HG02642 (cell line): ENCODE measurements at regions not wholly inside any gene's neighbourhood (a gene's known extent, or its start where the extent isn't known, plus 50 kb on each side); places are given as distances from the start of the nearest gene placed in this dataset.
"Not testable (repeated sequence)": the region's sequence is repeated elsewhere in the genome, so short reads cannot be mapped to it uniquely, and the experiment has no call there.

Experiments used
- ATAC-seq: cut with Tn5 transposase; IDR thresholded peaks from one replicate; pipeline ENCODE4 v1.9.1; 2021; ENCODE audit warnings: mild to moderate bottlenecking; ENCODE audit not compliant: unreplicated experiment, poor library complexity

DNA sequence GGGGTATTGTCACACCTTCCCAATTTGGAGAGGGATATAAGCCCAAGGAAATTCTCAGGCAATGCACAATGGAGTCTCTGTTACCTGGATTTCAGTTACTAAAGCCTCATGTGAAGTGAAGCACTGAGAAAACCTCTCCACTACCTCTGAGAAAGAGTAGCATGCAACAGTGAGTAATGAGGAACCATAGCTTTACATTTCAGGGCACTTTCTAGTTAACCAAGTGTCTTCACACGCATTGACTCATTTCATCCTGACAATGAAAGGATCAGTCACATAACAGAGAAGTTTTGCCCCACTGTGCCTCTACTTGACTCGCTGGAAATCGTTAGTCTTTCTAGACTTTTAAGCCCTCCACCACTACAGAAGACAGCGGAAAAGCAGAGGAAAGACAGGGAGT lies 86.2 kb upstream of the ARID1B start:
- peak; percentile 56 for ATAC-seq

GRCh38 chr6:156689656-156690055 lies 87.5 kb upstream of the ARID1B start:
- no peak for ATAC-seq

GRCh38 chr6:156688620-156688971 lies 88.6 kb upstream of the ARID1B start:
- ATAC-seq = no peak

DNA sequence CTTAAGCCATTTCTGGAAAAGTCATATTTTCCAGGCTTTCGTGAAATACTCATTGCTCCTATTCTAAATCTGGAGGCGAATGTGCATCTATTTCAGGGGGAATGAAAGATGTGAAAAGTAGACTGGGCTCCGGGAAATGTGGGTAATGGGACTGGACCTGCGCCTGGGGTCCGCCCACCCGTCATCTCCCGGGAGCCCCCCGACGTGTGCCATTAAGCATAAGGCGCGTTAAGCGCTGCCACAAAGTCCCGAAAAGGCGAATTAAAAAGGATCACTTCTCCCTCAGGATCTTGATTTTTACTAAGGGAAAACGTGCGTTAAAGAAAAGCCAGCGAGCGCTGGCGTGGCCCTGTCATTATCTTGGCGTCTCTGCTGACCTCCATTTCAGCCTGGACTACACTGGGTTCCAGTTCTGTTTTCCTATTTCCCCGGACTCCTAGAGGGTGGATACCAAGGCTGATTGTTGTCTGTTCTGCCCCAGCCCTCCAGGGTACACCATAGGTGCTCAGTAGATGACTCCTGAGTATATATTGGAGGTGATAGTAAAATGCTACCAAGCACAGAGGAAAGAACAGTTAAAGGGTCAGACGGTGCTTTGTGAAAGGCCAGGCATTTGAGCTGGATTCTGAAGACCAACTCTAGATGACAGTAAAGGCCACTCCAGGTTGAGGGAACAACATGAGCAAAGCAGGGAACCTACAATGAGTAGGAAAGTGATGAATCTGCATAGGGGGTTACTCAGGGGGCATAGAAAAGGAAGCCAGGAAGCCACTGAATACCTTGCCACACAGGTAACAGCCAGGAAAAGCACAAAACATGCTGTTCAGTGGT lies 89.2 kb upstream of the ARID1B start:
- ATAC-seq = no peak

- peak; percentile 78 for ATAC-seq
These were observed 90.0 kb upstream of the ARID1B start for GRCh38 chr6:156686995-156687788.

GRCh38 chr6:156686301-156686994 lies 90.7 kb upstream of the ARID1B start:
- ATAC-seq = peak; percentile 12

GRCh38 chr6:156685823-156686222 lies 91.4 kb upstream of the ARID1B start:
- ATAC-seq = no peak

GRCh38 chr6:156683821-156684220 lies 93.4 kb upstream of the ARID1B start:
- ATAC-seq = no peak

- ATAC-seq = no peak
These were observed 100.5 kb upstream of the ARID1B start for GRCh38 chr6:156676721-156677120.

GRCh38 chr6:156674197-156674596 lies 103.0 kb upstream of the ARID1B start:
- ATAC-seq = no peak

GRCh38 chr6:156670097-156670496 lies 107.1 kb upstream of the ARID1B start:
- not testable (repeated sequence) for ATAC-seq

- ATAC-seq = no peak
These were observed 115.1 kb upstream of the ARID1B start for GRCh38 chr6:156662025-156662445.

DNA sequence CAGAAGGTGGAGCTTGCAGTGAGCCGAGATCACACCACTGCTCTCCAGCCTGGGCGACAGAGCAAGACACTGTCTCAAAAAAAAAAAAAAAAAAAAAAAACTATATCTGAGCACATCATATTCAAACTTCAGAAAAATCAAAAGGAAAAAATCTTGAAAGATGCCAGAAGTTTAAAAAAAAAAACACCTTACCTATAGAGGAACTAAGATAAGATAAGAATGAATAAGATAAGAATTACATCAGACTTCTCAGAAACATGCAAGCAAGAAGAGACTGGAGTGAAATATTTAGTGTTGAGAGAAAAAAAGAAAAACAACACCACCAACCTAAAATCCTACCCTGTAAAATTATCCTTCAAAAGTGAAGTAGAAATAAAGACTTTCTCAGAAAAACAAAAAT lies 116.8 kb upstream of the ARID1B start:
- ATAC-seq = no peak

DNA sequence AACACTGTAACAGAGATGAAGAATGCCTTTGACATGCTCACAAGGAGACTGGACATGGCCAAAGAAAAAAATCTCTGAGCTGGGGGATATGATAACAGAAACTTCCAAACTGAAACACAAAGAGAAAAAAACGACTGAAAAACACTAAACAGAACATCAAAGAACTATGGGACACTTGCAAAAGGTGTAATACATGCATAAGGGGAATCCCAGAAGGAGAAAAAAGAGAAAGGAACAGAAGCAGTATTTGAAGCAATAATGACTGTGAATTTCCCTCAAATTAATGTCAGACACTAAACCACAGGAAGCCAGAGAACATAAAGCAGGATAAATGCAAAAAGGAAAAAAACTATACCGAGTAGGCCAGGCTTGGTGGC lies 117.4 kb upstream of the ARID1B start:
- ATAC-seq = no peak

- no peak for ATAC-seq
These were observed 118.0 kb upstream of the ARID1B start for GRCh38 chr6:156658966-156659821.

DNA sequence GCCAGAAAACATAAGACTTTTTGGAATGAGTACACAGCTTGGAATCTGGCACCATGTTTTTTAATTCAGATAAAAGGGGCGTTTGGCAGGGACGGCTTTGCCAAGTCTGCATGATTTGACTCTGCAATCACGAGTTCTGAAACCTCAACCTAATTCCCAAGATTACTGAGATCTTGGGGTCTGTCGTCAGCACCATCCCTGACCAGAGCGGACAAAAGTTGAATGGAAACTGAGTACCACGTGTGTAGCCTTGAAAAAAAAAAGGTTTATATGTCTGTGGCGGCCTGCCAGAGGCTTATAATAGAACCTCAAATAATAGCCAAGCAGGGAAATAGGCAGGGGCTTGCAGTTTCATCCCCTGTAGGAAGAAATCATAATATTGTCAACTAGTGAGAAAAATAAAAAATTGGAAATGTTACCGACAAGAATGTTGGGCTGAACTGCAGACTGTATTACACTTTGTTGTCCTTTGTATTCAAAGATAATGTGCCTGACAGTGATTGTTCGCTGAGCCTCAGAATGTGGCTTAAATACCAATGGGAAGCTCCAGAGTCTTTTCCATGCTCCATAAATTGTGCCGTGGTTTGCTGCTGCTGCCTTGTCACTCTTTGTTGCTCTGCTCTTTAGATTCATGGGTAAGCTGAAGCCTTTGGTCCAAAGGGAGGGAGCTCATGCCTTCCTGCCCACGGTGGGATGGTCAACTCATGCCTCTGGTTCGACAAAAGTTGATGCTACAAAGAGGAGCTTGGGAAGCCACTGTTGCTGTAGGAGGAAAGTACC lies 118.8 kb upstream of the ARID1B start:
- ATAC-seq = no peak

DNA sequence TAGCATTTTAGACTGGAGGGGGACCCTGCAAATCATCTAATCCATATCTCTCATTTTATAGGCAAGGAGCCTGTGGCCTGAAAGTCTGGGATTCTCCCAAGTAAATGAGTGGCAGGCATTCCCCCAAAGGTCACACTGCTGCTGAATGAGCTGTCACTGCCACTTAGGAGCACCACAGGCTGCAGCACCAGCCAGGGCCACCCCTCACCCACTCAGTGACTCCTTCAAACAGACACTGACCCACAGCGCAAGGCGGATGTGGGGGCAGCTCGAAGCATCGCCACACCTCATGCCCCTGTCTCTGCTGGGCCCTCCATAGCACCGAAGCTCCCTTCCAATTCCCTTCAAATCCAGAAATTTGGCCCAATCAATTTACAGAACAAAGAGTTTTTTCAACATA lies 119.9 kb upstream of the ARID1B start:
- ATAC-seq = no peak

DNA sequence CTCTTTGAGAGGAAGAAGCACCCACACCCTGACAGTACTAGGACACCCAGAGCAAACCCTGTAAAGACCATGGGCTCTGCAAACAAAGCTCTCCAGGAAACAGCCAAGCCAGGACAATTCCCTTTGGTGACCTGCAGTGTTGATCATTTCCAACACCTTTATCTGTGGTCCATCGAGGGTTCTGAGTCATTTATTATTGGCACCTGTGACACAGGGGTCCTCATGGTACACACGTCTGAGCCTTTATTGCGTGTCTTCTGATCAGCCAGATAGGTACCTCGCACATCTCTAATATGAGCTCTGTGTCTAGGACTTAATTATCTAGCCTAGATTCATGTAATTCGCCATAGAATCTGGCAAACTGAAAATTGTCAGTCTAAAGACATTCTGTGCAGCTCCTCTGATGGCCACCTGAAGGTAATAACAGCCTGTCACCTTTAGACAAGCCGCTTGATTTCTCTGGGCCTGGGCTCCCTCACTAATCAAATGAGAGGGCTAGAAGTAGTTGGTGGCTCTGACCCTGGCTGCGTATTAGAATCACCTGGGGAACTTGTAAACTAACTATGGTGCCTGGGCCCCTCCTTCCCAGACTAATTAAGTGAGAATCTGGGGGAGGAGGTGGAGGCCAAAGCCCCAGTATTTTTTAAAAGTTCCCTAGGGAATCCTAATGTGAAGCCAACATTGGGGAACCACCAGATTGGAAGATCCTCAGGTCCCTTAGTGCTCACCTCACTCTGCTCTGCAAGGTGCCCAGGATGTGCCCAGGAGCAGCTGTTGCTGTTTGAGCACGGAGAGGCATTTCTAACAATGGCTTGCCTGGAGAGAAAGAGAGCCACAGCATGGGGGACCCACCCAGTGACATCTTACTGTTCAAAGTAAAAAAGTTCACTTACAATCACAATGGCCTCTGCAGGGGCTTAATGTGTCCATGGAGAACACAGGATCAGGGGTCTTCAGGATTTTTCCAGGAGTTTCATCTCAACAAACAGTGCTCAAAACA lies 122.0 kb upstream of the ARID1B start:
- no peak for ATAC-seq
